A549 (cell line): ENCODE measurements at regions not wholly inside any gene's neighbourhood (a gene's known extent, or its start where the extent isn't known, plus 50 kb on each side); places are given as distances from the start of the nearest gene placed in this dataset.

Experiments
- CTCF ChIP-seq: fragments of >200 bp; sonication (Bioruptor Twin); formaldehyde crosslinking; IDR thresholded peaks from 3 replicates; pipeline ENCODE4 v1.5.1; 2016
- EP300 ChIP-seq, 2 experiments: fragments of >200 bp; sonication (Bioruptor Twin); formaldehyde crosslinking; IDR thresholded peaks; 2 replicates in 1 of 2; 3 replicates in 1 of 2; pipeline ENCODE4 v1.6.1; 2016 to 2017
- HOXA7 ChIP-seq: fragments of 250-450 bp; sonication (Bioruptor Pico); IDR thresholded peaks from 2 replicates; pipeline ENCODE4 v1.5.0; 2020; ENCODE audit warnings: mild to moderate bottlenecking, moderate library complexity
- POLR2A ChIP-seq: IDR thresholded peaks from 2 replicates; pipeline ENCODE4 v1.6.1; 2012; ENCODE audit warnings: mild to moderate bottlenecking, low read length
- USF2 ChIP-seq: fragments of 450-650 bp; IDR thresholded peaks from 2 replicates; pipeline ENCODE4 v1.6.1; 2014; ENCODE audit warnings: antibody characterized with exemption

- TF ChIP-seq USF2 = no peak
- TF ChIP-seq HOXA7 = no peak
- TF ChIP-seq POLR2A = no peak
- no peak for TF ChIP-seq CTCF
- TF ChIP-seq EP300 (IDR thresholded peaks at IDR 0.05) = no peak
These were observed 169.3 kb upstream of the BTBD3 start for GRCh38 chr20:11748436-11748835.
